Thymus (tissue), 11 donors: ENCODE measurements at regions not wholly inside any gene's neighbourhood (a gene's known extent, or its start where the extent isn't known, plus 50 kb on each side); places are given as distances from the start of the nearest gene placed in this dataset.

Experiments
- DNase-seq, 9 donors: peaks; one replicate each; pipeline ENCODE4 v3.0.0-alpha.2; 2013; ENCODE audit warnings: low spot score in 9 of 9, low read depth in 6 of 9, missing footprints in 1 of 9
- H3K27ac ChIP-seq, 2 donors: one replicate each; pipeline ENCODE4 v1.5.1; 2013; ENCODE audit warnings: control low read depth in 1 of 2, low read depth in 1 of 2, low read length in 1 of 2, mild to moderate bottlenecking in 1 of 2, moderate library complexity in 1 of 2
- H3K27me3 ChIP-seq, 2 donors: one replicate each; pipeline ENCODE4 v1.5.1; 2013; ENCODE audit warnings: low read length in 1 of 2; ENCODE audit not compliant: control insufficient read depth in 2 of 2, insufficient read depth in 1 of 2
- H3K36me3 ChIP-seq, 2 donors: one replicate each; pipeline ENCODE4 v1.5.1; 2013; ENCODE audit warnings: low read length in 1 of 2, mild to moderate bottlenecking in 1 of 2, moderate library complexity in 1 of 2; ENCODE audit not compliant: control insufficient read depth in 2 of 2, insufficient read depth in 2 of 2
- H3K4me1 ChIP-seq, 2 donors: one replicate each; pipeline ENCODE4 v1.5.1; 2013; ENCODE audit warnings: low read length in 2 of 2; ENCODE audit not compliant: control insufficient read depth in 2 of 2, insufficient read depth in 2 of 2
- H3K4me3 ChIP-seq, 2 donors: one replicate each; pipeline ENCODE4 v1.5.1; 2013; ENCODE audit warnings: low read length in 2 of 2, control low read depth in 1 of 2, mild to moderate bottlenecking in 1 of 2
- H3K9me3 ChIP-seq, 2 donors: one replicate each; pipeline ENCODE4 v1.5.1; 2013; ENCODE audit warnings: low read length in 1 of 2, mild to moderate bottlenecking in 1 of 2; ENCODE audit not compliant: control insufficient read depth in 2 of 2, insufficient read depth in 1 of 2
- WGBS: extraction: QIAGEN DNeasy Blood & Tissue Kit; methylation state at CpG from one replicate; pipeline ENCODE4 v1.1.7; 2013; 5-methylcytosine and 5-hydroxymethylcytosine counted together
- donor health status: healthy.

GRCh38 chr5:3265936-3266335 is 329.7 kb upstream of the IRX1 start:
- Histone ChIP-seq H3K27me3 (no peaks in the 10 kb centered on the region), H3K36me3 (no peaks in the 10 kb centered on the region), H3K4me1 (no peaks in the 10 kb centered on the region), H3K4me3 (no peak overlapping the region), H3K27ac (no peak overlapping the region), H3K9me3 (peaks cover 2 to 14% of the 10 kb centered on the region in 2 donors)
- WGBS: 76% methylated on average over 6 of the region's 6 CpGs
- no peak for DNase-seq

GRCh38 chr5:3265131-3265885 is 330.3 kb upstream of the IRX1 start:
- Histone ChIP-seq H3K36me3 (no peaks in the 10 kb centered on the region), H3K4me1 (no peaks in the 10 kb centered on the region), H3K9me3 (peaks cover 2 to 14% of the 10 kb centered on the region in 2 donors), H3K27me3 (no peaks in the 10 kb centered on the region), H3K4me3 (no peak overlapping the region), H3K27ac (no peak overlapping the region)
- DNase-seq: no peak
- WGBS: 81% methylated on average over 5 of the region's 5 CpGs

GRCh38 chr5:3262451-3262850 is 333.2 kb upstream of the IRX1 start:
- H3K27ac ChIP-seq: no peak overlapping the region
- peaks cover 0 to 14% of the 10 kb centered on the region in 2 donors for H3K9me3 ChIP-seq
- no peaks in the 10 kb centered on the region for H3K36me3 ChIP-seq
- DNase-seq: no peak
- 89% methylated on average over 4 of the region's 4 CpGs for WGBS
- H3K4me3 ChIP-seq: no peak overlapping the region
- H3K4me1 ChIP-seq: no peaks in the 10 kb centered on the region
- no peaks in the 10 kb centered on the region for H3K27me3 ChIP-seq

GRCh38 chr5:3261081-3261480 is 334.6 kb upstream of the IRX1 start:
- H3K4me3 ChIP-seq: no peak overlapping the region
- DNase-seq: no peak
- WGBS: 96% methylated on average over 4 of the region's 4 CpGs
- H3K4me1 ChIP-seq: no peaks in the 10 kb centered on the region
- H3K27me3 ChIP-seq: no peaks in the 10 kb centered on the region
- H3K27ac ChIP-seq: no peak overlapping the region
- H3K9me3 ChIP-seq: peaks cover 0 to 14% of the 10 kb centered on the region in 2 donors
- no peaks in the 10 kb centered on the region for H3K36me3 ChIP-seq

GRCh38 chr5:3258050-3258449 is 337.6 kb upstream of the IRX1 start:
- 88% methylated on average over 9 of the region's 9 CpGs for WGBS
- H3K9me3 ChIP-seq: peaks cover 0 to 8% of the 10 kb centered on the region in 2 donors
- H3K27me3 ChIP-seq: no peaks in the 10 kb centered on the region
- H3K4me1 ChIP-seq: no peaks in the 10 kb centered on the region
- no peak overlapping the region for H3K4me3 ChIP-seq
- no peak for DNase-seq
- no peaks in the 10 kb centered on the region for H3K36me3 ChIP-seq
- H3K27ac ChIP-seq: no peak overlapping the region

- no peak overlapping the region for H3K27ac ChIP-seq
- H3K4me3 ChIP-seq: no peak overlapping the region
- no peak for DNase-seq
- H3K27me3 ChIP-seq: no peaks in the 10 kb centered on the region
- whole genome bisulfite sequencing: 83% methylated on average over 1 of the region's 1 CpG
- no peaks in the 10 kb centered on the region for H3K36me3 ChIP-seq
- H3K9me3 ChIP-seq: no peaks in the 10 kb centered on the region
- H3K4me1 ChIP-seq: no peaks in the 10 kb centered on the region
Observed at GRCh38 chr5:3252235-3252634, 343.4 kb upstream of the IRX1 start.

GRCh38 chr5:3251784-3252183 is 343.8 kb upstream of the IRX1 start:
- 47% methylated on average over 5 of the region's 5 CpGs for WGBS
- H3K4me3 ChIP-seq: no peak overlapping the region
- H3K36me3 ChIP-seq: no peaks in the 10 kb centered on the region
- DNase-seq: no peak
- no peaks in the 10 kb centered on the region for H3K27me3 ChIP-seq
- no peaks in the 10 kb centered on the region for H3K9me3 ChIP-seq
- H3K27ac ChIP-seq: no peak overlapping the region
- H3K4me1 ChIP-seq: no peaks in the 10 kb centered on the region

- Histone ChIP-seq H3K9me3 (no peaks in the 10 kb centered on the region), H3K36me3 (no peaks in the 10 kb centered on the region), H3K4me1 (no peaks in the 10 kb centered on the region), H3K27ac (no peak overlapping the region), H3K4me3 (no peak overlapping the region), H3K27me3 (no peaks in the 10 kb centered on the region)
- 88% methylated on average over 2 of the region's 2 CpGs for WGBS
- no peak for DNase-seq
Observed at GRCh38 chr5:3249401-3249800, 346.2 kb upstream of the IRX1 start.

- H3K4me3 ChIP-seq: no peak overlapping the region
- peaks cover 0 to 34% of the 10 kb centered on the region in 2 donors for H3K9me3 ChIP-seq
- H3K27me3 ChIP-seq: no peaks in the 10 kb centered on the region
- DNase-seq: no peak
- 96% methylated on average over 11 of the region's 11 CpGs for WGBS
- H3K27ac ChIP-seq: no peak overlapping the region
- no peaks in the 10 kb centered on the region for H3K36me3 ChIP-seq
- no peaks in the 10 kb centered on the region for H3K4me1 ChIP-seq
Observed at GRCh38 chr5:3237276-3237868, 358.3 kb upstream of the IRX1 start.
